Osteocyte (in vitro differentiated cells): ENCODE measurements at regions not wholly inside any gene's neighbourhood (a gene's known extent, or its start where the extent isn't known, plus 50 kb on each side); places are given as distances from the start of the nearest gene placed in this dataset.

Experiments
- DNase-seq: peaks from one replicate; pipeline ENCODE4 v3.0.0; 2021; ENCODE audit warnings: mixed read lengths; ENCODE audit not compliant: unreplicated experiment; ENCODE audit errors: extremely low spot score
- H3K27ac Mint-ChIP-seq: one replicate; pipeline ENCODE4 v1.8.0; 2021; ENCODE audit warnings: mild to moderate bottlenecking, mixed read lengths; ENCODE audit not compliant: unreplicated experiment
- H3K27me3 Mint-ChIP-seq: one replicate; pipeline ENCODE4 v1.8.0; 2021; ENCODE audit warnings: mixed read lengths; ENCODE audit not compliant: unreplicated experiment
- H3K36me3 Mint-ChIP-seq: one replicate; pipeline ENCODE4 v1.8.0; 2021; ENCODE audit warnings: mixed read lengths; ENCODE audit not compliant: unreplicated experiment
- H3K4me1 Mint-ChIP-seq: one replicate; pipeline ENCODE4 v1.8.0; 2021; ENCODE audit warnings: mixed read lengths; ENCODE audit not compliant: unreplicated experiment
- H3K4me3 Mint-ChIP-seq: one replicate; pipeline ENCODE4 v1.8.0; 2021; ENCODE audit warnings: mild to moderate bottlenecking, moderate library complexity, mixed read lengths; ENCODE audit not compliant: unreplicated experiment
- H3K9me3 Mint-ChIP-seq: one replicate; pipeline ENCODE4 v1.8.0; 2021; ENCODE audit warnings: mixed read lengths; ENCODE audit not compliant: unreplicated experiment
- TF ChIP-seq, protein P1 (sequence below): fragments of 200-600 bp; sonication (generic); IDR thresholded peaks from 2 replicates; pipeline ENCODE4 v1.5.0; 2021; ENCODE audit warnings: antibody characterized with exemption, mild to moderate bottlenecking, moderate library complexity

DNA sequence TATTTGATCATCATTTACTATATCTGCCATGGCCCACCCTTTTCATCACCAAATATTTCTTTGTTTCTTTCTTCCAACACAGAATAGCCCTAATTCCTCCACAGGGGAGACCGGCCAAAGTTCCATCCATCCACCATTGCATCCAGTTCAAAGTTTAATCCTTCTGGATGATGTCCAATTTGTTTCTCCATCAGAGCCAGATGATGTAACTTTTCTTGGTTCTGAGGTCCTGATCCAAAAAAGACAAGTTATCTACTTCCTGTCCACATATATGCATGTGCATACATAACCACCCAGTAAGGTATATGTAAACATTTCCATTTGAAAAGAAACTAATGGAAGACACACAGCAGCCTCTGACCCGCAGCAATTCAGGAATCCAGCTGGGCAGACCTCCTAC, 237.3 kb downstream of the SHOX2 start:
- no peak for DNase-seq
- H3K4me3 Mint-ChIP-seq: no peak overlapping the region
- no peaks in the 10 kb centered on the region for H3K9me3 Mint-ChIP-seq
- no peak overlapping the region for H3K27ac Mint-ChIP-seq
- H3K36me3 Mint-ChIP-seq: no peaks in the 10 kb centered on the region
- TF ChIP-seq, protein P1, sequence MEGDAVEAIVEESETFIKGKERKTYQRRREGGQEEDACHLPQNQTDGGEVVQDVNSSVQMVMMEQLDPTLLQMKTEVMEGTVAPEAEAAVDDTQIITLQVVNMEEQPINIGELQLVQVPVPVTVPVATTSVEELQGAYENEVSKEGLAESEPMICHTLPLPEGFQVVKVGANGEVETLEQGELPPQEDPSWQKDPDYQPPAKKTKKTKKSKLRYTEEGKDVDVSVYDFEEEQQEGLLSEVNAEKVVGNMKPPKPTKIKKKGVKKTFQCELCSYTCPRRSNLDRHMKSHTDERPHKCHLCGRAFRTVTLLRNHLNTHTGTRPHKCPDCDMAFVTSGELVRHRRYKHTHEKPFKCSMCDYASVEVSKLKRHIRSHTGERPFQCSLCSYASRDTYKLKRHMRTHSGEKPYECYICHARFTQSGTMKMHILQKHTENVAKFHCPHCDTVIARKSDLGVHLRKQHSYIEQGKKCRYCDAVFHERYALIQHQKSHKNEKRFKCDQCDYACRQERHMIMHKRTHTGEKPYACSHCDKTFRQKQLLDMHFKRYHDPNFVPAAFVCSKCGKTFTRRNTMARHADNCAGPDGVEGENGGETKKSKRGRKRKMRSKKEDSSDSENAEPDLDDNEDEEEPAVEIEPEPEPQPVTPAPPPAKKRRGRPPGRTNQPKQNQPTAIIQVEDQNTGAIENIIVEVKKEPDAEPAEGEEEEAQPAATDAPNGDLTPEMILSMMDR: no peak
- H3K27me3 Mint-ChIP-seq: peaks cover 1% of the 10 kb centered on the region
- H3K4me1 Mint-ChIP-seq: peaks cover 9% of the 10 kb centered on the region

DNA sequence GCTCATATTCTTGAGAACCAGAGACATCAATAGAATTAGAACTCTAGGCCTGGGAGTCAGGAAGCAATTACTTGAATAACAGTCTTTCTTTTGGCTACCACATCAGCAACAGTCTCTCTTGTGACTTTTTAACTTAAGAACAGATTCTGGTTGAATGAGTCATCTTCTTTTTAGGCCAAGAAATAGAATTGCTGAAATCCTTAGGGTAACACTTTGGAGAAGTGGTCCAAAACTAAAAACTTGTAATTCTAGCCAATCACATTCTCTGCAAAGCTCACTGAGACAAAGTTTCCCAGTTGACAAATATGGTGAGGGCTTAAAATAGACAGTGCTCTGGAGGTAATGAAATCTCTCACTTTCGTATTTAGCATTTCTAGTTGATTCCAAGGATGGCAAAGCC, 238.0 kb downstream of the SHOX2 start:
- TF ChIP-seq, protein P1: no peak
- H3K36me3 Mint-ChIP-seq: no peaks in the 10 kb centered on the region
- no peak for DNase-seq
- no peak overlapping the region for H3K27ac Mint-ChIP-seq
- peaks cover 3% of the 10 kb centered on the region for H3K27me3 Mint-ChIP-seq
- no peaks in the 10 kb centered on the region for H3K9me3 Mint-ChIP-seq
- H3K4me3 Mint-ChIP-seq: no peak overlapping the region
- peaks cover 9% of the 10 kb centered on the region for H3K4me1 Mint-ChIP-seq

DNA sequence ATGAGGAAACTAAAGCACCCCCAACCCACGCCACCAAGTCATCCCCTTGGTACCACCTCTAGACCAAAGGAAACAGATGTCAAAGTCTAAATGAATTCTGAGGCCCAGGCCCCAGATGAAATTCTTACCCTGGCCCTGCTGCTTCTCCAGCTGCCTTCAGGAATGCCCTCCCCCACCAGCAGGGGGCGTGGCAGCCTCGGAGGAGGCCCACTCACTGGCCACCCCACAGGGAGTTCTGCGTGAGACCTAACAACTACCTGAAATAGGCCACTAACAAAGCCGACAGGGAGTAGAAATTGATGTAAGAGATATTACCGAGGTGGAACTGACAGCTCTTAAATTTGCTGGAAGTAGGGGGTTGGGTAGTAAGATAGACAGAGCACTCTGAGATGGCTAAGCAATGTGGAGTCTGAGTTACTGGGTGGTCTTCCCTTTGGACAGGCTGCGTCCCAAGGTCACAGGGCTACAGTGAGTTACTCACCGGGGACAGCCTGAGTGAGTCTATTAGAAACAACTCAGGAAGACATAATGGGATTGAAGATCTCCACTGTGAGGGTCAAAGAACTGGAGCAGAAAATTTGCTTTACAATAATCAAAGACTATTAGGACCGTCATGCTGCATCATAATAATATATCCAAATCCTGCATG, 240.7 kb downstream of the SHOX2 start:
- TF ChIP-seq, protein P1: peak; percentile 32
- Mint-ChIP-seq H3K27me3 (peaks cover 8% of the 10 kb centered on the region), H3K4me1 (peaks cover 9% of the 10 kb centered on the region), H3K9me3 (no peaks in the 10 kb centered on the region), H3K36me3 (no peaks in the 10 kb centered on the region), H3K27ac (no peak overlapping the region), H3K4me3 (no peak overlapping the region)
- DNase-seq: no peak

DNA sequence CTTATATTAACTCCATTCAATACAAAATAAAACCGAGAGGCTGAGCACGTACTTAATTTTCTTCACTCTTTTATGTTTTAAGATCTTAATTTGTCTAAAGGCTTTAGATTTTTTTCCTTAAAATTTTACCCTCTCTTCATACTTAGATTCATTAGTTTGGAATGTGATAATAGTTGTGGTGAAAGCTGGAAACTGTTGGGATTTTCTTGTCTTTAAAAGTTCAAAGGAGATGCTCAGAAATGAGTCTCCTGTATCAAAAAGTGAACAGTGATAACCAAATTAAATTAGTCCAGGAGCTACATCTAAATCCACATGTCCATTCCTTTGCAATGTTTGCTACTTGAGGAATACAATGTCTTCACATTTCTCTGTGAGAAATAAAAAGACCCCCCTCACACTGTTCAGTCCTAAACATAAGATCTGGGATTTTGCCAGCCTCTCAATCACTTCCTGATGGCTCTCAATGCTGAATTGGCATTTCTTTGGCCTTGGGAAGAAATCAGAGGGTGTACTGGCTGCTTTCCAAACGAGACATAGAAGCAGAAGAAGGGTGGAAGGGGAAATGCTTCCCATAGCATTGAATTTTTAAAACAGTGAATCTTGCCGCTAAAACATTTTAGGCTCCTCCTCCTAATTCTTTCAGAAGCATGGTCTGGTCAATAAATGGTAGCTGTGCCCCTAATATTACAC, 245.0 kb downstream of the SHOX2 start:
- H3K36me3 Mint-ChIP-seq: no peaks in the 10 kb centered on the region
- no peak overlapping the region for H3K4me3 Mint-ChIP-seq
- TF ChIP-seq, protein P1: no peak
- H3K9me3 Mint-ChIP-seq: no peaks in the 10 kb centered on the region
- peaks cover 10% of the 10 kb centered on the region for H3K27me3 Mint-ChIP-seq
- no peak for DNase-seq
- H3K27ac Mint-ChIP-seq: no peak overlapping the region
- no peaks in the 10 kb centered on the region for H3K4me1 Mint-ChIP-seq

DNA sequence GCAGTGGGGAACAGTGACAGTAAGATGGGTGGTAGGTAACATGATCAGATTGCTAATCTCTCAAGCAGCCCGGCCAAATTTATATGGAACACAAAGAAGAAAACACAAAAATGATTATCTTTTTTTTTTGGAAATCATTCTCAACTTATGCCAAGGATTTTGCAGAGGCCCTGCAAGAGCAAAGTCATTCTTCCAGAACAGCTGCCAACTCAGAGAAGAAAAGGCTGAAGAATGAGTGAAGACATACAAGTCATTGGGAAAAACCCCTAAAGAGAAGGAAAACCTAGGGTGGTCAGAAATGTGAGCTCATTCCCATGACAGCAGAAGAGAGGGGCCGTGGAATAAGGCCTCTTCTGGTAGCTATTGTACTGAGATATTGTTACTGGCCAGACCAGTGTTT, 246.7 kb downstream of the SHOX2 start:
- H3K36me3 Mint-ChIP-seq: no peaks in the 10 kb centered on the region
- TF ChIP-seq, protein P1: no peak
- peaks cover 12% of the 10 kb centered on the region for H3K27me3 Mint-ChIP-seq
- no peak overlapping the region for H3K27ac Mint-ChIP-seq
- no peak for DNase-seq
- H3K4me1 Mint-ChIP-seq: no peaks in the 10 kb centered on the region
- H3K9me3 Mint-ChIP-seq: no peaks in the 10 kb centered on the region
- no peak overlapping the region for H3K4me3 Mint-ChIP-seq
